Heart left ventricle (tissue), 13 donors: ENCODE measurements at regions not wholly inside any gene's neighbourhood (a gene's known extent, or its start where the extent isn't known, plus 50 kb on each side); places are given as distances from the start of the nearest gene placed in this dataset.

Source experiments
- CTCF ChIP-seq, 12 donors: fragments of 200-600 bp; sonication (generic) in 4 of 12; IDR thresholded peaks; one replicate each; pipeline versions ENCODE4 v1.5.0 to v1.8.0; 2018 to 2022; ENCODE audit warnings: antibody characterized with exemption in 12 of 12, mild to moderate bottlenecking in 5 of 12
- POLR2A ChIP-seq, 2 donors: fragments of 450-650 bp; IDR thresholded peaks; one replicate each; pipeline ENCODE4 v1.6.1; 2017; ENCODE audit warnings: antibody characterized with exemption in 2 of 2, mild to moderate bottlenecking in 2 of 2, moderate library complexity in 2 of 2
- donor health status: ischemic (EF 13 %, LVEDD 7.1; RV severe dilation, severe dysfunction).
- donor health status: DM: no; HTN: yes; CAD: no.
- donor health status: DM: no; HTN: no; CAD: no.
- donor health status: ischemic (EF 25% LVEDD 6.9; RV normal size, moderate dysfunction).
- donor health status: ischemic (EF 25% LVEDD 5.7; RV mildly dilated, moderate dysfunction).
- donor health status: ischemic (EF 35%, LVEDD 5.7; RV mildly dilated, moderate dysfunction).
- donor health status: nonischemic (EF 11% LVEDD 7.7; RV severe dilation, severe dysfunction).
- donor health status: DM: yes; HTN: yes; CAD: no.
- donor health status: PGD.
- donor health status: ischemic (EF 29% LVEDD 5.4; RV normal size, mild dysfunction).
- donor health status: nonischemic (EF 23%, LVEDD 6.1; RV moderate dilation, normal function).

GRCh38 chrX:122445466-122445865 lies 738.6 kb upstream of the GRIA3 start:
- TF ChIP-seq CTCF (IDR thresholded peaks at IDR 0.05) (no peak), POLR2A (IDR thresholded peaks at IDR 0.05) (no peak)
